ENCODE measurements at regions not wholly inside any gene's neighbourhood (a gene's known extent, or its start where the extent isn't known, plus 50 kb on each side); places are given as distances from the start of the nearest gene placed in this dataset.

DNA sequence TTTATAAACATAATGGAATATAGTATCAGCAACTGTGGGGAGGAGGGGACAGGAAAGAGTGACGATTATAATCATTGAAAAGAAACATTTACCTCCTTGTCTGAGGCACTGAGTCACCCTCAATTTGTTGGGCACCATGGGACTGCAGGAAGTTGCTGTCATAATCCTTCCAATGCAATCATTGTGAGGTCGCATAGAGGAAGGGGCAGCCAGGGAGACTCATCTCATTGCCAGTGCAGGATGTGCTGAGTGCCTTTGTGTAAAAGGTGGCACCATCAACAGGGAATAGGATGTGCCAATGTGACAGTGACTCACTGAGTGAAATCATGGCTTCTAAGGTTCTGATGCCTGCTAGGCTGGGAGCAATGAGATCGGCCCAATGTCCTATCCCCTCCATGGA, 300.4 kb upstream of the ADAMTS9 start:
- Histone ChIP-seq H3K4me1 (ENCODE audit: insufficient read depth, low read length) (no peaks in the 10 kb centered on the region), H3K9me3 (ENCODE audit: insufficient read depth, low read depth, low read length) (no peaks in the 10 kb centered on the region), H3K9ac (ENCODE audit: low read length) (no peak overlapping the region), H3K27ac (ENCODE audit: low read depth, low read length) (no peak overlapping the region), H3K4me2 (ENCODE audit: low read length) (no peak overlapping the region), H3K4me3 (ENCODE audit: insufficient read depth, low read depth, low read length) (no peak overlapping the region), H2AFZ (ENCODE audit: low read depth, low read length) (no peak overlapping the region), H3K79me2 (ENCODE audit: insufficient read depth, low read length) (no peaks in the 10 kb centered on the region), H4K20me1 (ENCODE audit: insufficient read depth, low read length) (no peaks in the 10 kb centered on the region), H3K27me3 (ENCODE audit: insufficient read depth, low read length) (no peaks in the 10 kb centered on the region), H3K36me3 (ENCODE audit: insufficient read depth, low read length) (no peaks in the 10 kb centered on the region)
- no peak for DNase-seq (ENCODE audit: low read depth)
- Mint-ChIP-seq H3K9me3 (ENCODE audit: unreplicated experiment) (peaks cover 6% of the 10 kb centered on the region), H3K27ac (ENCODE audit: unreplicated experiment) (no peak overlapping the region), H3K36me3 (ENCODE audit: low read depth, unreplicated experiment) (no peaks in the 10 kb centered on the region), H3K27me3 (ENCODE audit: low read depth, unreplicated experiment) (no peaks in the 10 kb centered on the region), H3K4me1 (ENCODE audit: low read depth, unreplicated experiment) (peaks cover 7% of the 10 kb centered on the region), H3K4me3 (ENCODE audit: unreplicated experiment) (no peak overlapping the region)
- TF ChIP-seq CTCF (IDR thresholded peaks at IDR 0.05; ENCODE audit: insufficient read depth, low read depth, low read length) (no peak), EZH2 (IDR thresholded peaks at IDR 0.05; ENCODE audit: insufficient read depth, low read length) (no peak)
- FAIRE-seq, result no peak

- Histone ChIP-seq H3K79me2 (ENCODE audit: insufficient read depth, low read length) (no peaks in the 10 kb centered on the region), H3K4me1 (ENCODE audit: insufficient read depth, low read length) (no peaks in the 10 kb centered on the region), H3K9ac (ENCODE audit: low read length) (no peak overlapping the region), H3K4me3 (ENCODE audit: insufficient read depth, low read depth, low read length) (no peak overlapping the region), H4K20me1 (ENCODE audit: insufficient read depth, low read length) (no peaks in the 10 kb centered on the region), H3K36me3 (ENCODE audit: insufficient read depth, low read length) (no peaks in the 10 kb centered on the region), H3K4me2 (ENCODE audit: low read length) (no peak overlapping the region), H3K27ac (ENCODE audit: low read depth, low read length) (no peak overlapping the region), H3K27me3 (ENCODE audit: insufficient read depth, low read length) (no peaks in the 10 kb centered on the region), H3K9me3 (ENCODE audit: insufficient read depth, low read depth, low read length) (no peaks in the 10 kb centered on the region), H2AFZ (ENCODE audit: low read depth, low read length) (no peak overlapping the region)
- FAIRE-seq, result no peak
- Mint-ChIP-seq H3K4me3 (ENCODE audit: unreplicated experiment) (no peak overlapping the region), H3K27ac (ENCODE audit: unreplicated experiment) (no peak overlapping the region), H3K27me3 (ENCODE audit: low read depth, unreplicated experiment) (no peaks in the 10 kb centered on the region), H3K9me3 (ENCODE audit: unreplicated experiment) (peaks cover 6% of the 10 kb centered on the region), H3K4me1 (ENCODE audit: low read depth, unreplicated experiment) (peaks cover 6% of the 10 kb centered on the region), H3K36me3 (ENCODE audit: low read depth, unreplicated experiment) (no peaks in the 10 kb centered on the region)
- DNase-seq (ENCODE audit: low read depth), result no peak
- TF ChIP-seq CTCF (IDR thresholded peaks at IDR 0.05; ENCODE audit: insufficient read depth, low read depth, low read length) (no peak), EZH2 (IDR thresholded peaks at IDR 0.05; ENCODE audit: insufficient read depth, low read length) (no peak)
Measured at GRCh38 chr3:64987726-64988125, 299.9 kb upstream of the ADAMTS9 start.

DNA sequence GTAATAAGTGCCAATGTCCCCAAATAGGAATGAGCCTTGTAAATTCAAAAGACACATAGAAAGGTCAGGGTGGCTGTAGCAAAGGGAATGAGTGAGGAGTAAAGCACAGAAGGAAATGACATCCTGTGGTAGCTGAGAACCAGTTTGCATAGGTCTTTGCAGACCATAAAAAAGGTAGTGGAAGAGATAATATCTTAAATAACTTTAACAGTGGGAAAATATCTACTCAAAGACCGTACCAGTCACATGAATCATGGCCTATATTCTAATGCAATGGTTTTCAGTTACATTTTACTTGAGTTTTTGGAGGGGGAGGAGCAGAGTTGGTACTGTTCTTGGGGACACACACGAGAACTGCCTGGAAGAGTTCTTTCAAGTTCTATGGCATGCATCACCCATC, 297.3 kb upstream of the ADAMTS9 start:
- TF ChIP-seq CTCF (IDR thresholded peaks at IDR 0.05; ENCODE audit: insufficient read depth, low read depth, low read length) (no peak), EZH2 (IDR thresholded peaks at IDR 0.05; ENCODE audit: insufficient read depth, low read length) (no peak)
- Mint-ChIP-seq H3K4me1 (ENCODE audit: low read depth, unreplicated experiment) (no peaks in the 10 kb centered on the region), H3K4me3 (ENCODE audit: unreplicated experiment) (no peak overlapping the region), H3K27me3 (ENCODE audit: low read depth, unreplicated experiment) (no peaks in the 10 kb centered on the region), H3K27ac (ENCODE audit: unreplicated experiment) (no peak overlapping the region), H3K9me3 (ENCODE audit: unreplicated experiment) (peaks cover 6% of the 10 kb centered on the region), H3K36me3 (ENCODE audit: low read depth, unreplicated experiment) (no peaks in the 10 kb centered on the region)
- FAIRE-seq (no peak), DNase-seq (ENCODE audit: low read depth) (no peak)
- Histone ChIP-seq H3K27ac (ENCODE audit: low read depth, low read length) (no peak overlapping the region), H3K4me1 (ENCODE audit: insufficient read depth, low read length) (no peaks in the 10 kb centered on the region), H3K9ac (ENCODE audit: low read length) (no peak overlapping the region), H3K36me3 (ENCODE audit: insufficient read depth, low read length) (no peaks in the 10 kb centered on the region), H3K79me2 (ENCODE audit: insufficient read depth, low read length) (no peaks in the 10 kb centered on the region), H3K9me3 (ENCODE audit: insufficient read depth, low read depth, low read length) (no peaks in the 10 kb centered on the region), H3K4me3 (ENCODE audit: insufficient read depth, low read depth, low read length) (no peak overlapping the region), H2AFZ (ENCODE audit: low read depth, low read length) (no peak overlapping the region), H3K27me3 (ENCODE audit: insufficient read depth, low read length) (no peaks in the 10 kb centered on the region), H3K4me2 (ENCODE audit: low read length) (no peak overlapping the region), H4K20me1 (ENCODE audit: insufficient read depth, low read length) (no peaks in the 10 kb centered on the region)
